Tibial nerve (tissue), 3 donors: ENCODE measurements at regions not wholly inside any gene's neighbourhood (a gene's known extent, or its start where the extent isn't known, plus 50 kb on each side); places are given as distances from the start of the nearest gene placed in this dataset.

Source experiments
- POLR2A ChIP-seq, 2 donors: fragments of 450-650 bp; IDR thresholded peaks; one replicate each; pipeline ENCODE4 v1.6.1; 2017; ENCODE audit warnings: antibody characterized with exemption in 2 of 2, mild to moderate bottlenecking in 2 of 2, moderate library complexity in 2 of 2
- TF ChIP-seq, protein P1 (sequence below), 5 experiments: fragments of 200-600 bp in 3 of 5; fragments of 450-650 bp in 2 of 5; sonication (generic) in 3 of 5; IDR thresholded peaks; one replicate each; pipeline ENCODE4 v1.5.1; 2016 to 2019; ENCODE audit warnings: antibody characterized with exemption in 5 of 5, mild to moderate bottlenecking in 3 of 5, moderate library complexity in 2 of 5

DNA sequence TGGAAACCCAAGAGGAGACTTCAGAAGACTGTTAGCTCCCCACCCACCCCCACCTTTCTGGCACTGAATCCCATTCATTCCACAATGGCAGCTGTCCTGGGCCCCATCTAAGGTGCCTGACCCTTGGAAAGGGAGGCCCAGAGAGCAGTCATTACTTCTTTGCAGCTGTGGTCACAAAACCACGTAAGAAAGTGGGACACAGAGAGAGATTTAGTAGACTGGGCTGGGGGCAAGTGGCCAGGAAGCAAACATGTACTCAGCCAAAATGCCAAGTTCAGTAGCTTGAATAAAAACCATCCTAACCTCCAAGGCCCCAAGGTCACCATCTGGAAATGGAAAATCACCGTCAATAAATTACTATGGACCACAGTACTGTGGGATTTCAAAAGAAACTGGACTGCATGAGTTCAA lies 381.4 kb downstream of the TNS1 start:
- TF ChIP-seq, protein P1, sequence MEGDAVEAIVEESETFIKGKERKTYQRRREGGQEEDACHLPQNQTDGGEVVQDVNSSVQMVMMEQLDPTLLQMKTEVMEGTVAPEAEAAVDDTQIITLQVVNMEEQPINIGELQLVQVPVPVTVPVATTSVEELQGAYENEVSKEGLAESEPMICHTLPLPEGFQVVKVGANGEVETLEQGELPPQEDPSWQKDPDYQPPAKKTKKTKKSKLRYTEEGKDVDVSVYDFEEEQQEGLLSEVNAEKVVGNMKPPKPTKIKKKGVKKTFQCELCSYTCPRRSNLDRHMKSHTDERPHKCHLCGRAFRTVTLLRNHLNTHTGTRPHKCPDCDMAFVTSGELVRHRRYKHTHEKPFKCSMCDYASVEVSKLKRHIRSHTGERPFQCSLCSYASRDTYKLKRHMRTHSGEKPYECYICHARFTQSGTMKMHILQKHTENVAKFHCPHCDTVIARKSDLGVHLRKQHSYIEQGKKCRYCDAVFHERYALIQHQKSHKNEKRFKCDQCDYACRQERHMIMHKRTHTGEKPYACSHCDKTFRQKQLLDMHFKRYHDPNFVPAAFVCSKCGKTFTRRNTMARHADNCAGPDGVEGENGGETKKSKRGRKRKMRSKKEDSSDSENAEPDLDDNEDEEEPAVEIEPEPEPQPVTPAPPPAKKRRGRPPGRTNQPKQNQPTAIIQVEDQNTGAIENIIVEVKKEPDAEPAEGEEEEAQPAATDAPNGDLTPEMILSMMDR (IDR thresholded peaks at IDR 0.05): no peak
- no peak for TF ChIP-seq POLR2A (IDR thresholded peaks at IDR 0.05)
